ENCODE measurements at regions not wholly inside any gene's neighbourhood (a gene's known extent, or its start where the extent isn't known, plus 50 kb on each side); places are given as distances from the start of the nearest gene placed in this dataset.

DNA sequence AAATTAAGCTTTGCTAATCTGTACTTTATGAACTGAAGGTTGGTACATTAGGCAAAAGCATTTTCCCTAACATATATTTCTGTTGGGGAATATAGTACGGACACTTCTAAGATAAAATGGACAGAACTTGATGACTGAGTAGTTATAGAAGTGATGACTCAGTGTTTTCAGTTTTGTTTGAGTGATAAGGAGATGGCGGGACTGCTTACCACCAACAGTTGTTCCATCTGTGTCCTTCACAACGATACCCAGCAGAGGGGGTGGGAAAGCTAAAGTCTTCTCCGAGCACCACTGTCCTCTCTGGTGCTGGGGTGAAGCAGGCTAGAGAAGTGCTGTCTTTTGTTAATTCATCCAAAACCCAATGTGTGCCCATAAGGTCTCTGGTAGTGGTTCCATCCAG is 195.8 kb downstream of the CD47 start:
- TF ChIP-seq TAF1 (IDR thresholded peaks at IDR 0.05; ENCODE audit: borderline replicate concordance, insufficient read depth, low read length) = no peak
- no peak for TF ChIP-seq POLR2AphosphoS5 (IDR thresholded peaks at IDR 0.05; ENCODE audit: low read depth, low read length)
- no peak for TF ChIP-seq FOXP2 (optimal IDR thresholded peaks at IDR 0.05; ENCODE audit: borderline replicate concordance, extremely low read depth, extremely low read length, insufficient read depth)
- no peak for TF ChIP-seq SIN3A (IDR thresholded peaks at IDR 0.05; ENCODE audit: borderline replicate concordance, insufficient read depth, low read length)
- TF ChIP-seq, protein P1, sequence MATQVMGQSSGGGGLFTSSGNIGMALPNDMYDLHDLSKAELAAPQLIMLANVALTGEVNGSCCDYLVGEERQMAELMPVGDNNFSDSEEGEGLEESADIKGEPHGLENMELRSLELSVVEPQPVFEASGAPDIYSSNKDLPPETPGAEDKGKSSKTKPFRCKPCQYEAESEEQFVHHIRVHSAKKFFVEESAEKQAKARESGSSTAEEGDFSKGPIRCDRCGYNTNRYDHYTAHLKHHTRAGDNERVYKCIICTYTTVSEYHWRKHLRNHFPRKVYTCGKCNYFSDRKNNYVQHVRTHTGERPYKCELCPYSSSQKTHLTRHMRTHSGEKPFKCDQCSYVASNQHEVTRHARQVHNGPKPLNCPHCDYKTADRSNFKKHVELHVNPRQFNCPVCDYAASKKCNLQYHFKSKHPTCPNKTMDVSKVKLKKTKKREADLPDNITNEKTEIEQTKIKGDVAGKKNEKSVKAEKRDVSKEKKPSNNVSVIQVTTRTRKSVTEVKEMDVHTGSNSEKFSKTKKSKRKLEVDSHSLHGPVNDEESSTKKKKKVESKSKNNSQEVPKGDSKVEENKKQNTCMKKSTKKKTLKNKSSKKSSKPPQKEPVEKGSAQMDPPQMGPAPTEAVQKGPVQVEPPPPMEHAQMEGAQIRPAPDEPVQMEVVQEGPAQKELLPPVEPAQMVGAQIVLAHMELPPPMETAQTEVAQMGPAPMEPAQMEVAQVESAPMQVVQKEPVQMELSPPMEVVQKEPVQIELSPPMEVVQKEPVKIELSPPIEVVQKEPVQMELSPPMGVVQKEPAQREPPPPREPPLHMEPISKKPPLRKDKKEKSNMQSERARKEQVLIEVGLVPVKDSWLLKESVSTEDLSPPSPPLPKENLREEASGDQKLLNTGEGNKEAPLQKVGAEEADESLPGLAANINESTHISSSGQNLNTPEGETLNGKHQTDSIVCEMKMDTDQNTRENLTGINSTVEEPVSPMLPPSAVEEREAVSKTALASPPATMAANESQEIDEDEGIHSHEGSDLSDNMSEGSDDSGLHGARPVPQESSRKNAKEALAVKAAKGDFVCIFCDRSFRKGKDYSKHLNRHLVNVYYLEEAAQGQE (IDR thresholded peaks at IDR 0.05; ENCODE audit: insufficient read depth in 1 of 2, low read depth in 2 of 2, low read length in 2 of 2) = no peak

DNA sequence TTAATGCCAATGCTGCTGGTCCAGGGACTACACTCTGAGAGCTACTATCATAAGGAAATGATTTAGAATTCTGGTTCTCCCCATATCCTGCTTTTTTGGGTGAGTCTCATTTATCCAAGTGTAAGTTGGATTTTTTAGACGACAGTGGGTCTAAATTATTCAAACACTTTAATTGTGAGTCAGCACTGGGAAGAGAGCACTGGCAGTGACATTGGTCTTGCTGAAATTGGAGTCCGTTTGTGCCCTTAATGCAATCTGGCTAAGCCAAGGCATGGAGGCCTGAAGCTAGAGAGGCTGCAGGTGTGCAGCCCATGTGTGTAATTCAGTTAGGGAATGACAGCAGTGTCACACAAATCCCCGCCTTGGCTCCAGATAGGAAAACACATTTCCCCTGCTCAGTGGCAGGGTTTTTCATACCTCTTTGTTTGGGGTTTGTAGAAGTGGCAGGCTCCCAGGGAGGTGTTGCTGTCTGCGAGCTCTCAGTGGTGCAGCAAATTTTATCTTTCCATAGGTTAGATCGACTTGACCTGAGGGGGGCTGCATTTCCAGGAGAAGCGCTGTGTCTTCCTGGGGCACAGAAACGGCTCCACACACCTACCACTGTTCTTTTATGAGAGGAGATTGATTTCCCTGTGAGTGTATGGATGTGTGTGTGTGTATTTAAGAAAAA is 197.7 kb downstream of the CD47 start:
- TF ChIP-seq POLR2AphosphoS5 (IDR thresholded peaks at IDR 0.05; ENCODE audit: low read depth, low read length) (no peak), SIN3A (IDR thresholded peaks at IDR 0.05; ENCODE audit: borderline replicate concordance, insufficient read depth, low read length) (no peak)

DNA sequence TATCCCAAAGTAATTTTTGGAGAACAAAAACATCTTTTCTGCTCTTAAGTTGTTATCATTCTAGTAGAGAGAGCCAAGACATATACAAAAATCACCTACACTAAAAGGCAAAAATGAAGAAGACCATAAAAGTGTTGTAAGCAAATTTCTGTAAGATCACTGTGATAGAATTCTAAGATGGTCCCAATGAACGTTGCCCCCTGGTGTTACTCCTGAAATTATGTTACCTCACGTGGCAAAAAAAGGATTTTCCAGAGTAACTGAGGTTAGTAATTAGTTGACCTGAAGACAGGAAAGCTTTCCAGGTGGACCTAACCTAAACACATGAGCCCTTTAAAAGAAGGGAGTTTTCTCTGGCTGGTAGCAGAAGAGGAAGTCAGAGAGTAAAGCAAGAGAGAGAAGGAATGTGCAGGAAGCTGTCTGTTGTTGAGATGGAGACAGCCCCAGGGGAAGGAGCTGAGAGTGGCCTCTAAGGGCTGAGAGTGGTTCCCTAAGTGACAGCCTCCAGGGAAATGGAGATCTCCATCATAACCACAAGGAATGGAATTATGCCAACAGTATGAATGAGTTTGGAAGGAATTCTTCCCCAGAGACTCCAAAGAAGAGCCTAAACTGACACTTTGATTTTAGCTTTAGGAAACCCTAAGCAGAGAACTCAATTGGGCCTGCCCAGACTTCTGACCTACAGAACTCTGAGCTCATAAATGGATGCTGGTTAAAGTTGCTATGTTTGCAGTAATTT is 205.9 kb downstream of the CD47 start:
- no peak for TF ChIP-seq FOXP2 (optimal IDR thresholded peaks at IDR 0.05; ENCODE audit: borderline replicate concordance, extremely low read depth, extremely low read length, insufficient read depth)
- no peak for TF ChIP-seq POLR2AphosphoS5 (IDR thresholded peaks at IDR 0.05; ENCODE audit: low read depth, low read length)
- TF ChIP-seq, protein P1 (IDR thresholded peaks at IDR 0.05; ENCODE audit: insufficient read depth in 1 of 2, low read depth in 2 of 2, low read length in 2 of 2) = no peak
- TF ChIP-seq TAF1 (IDR thresholded peaks at IDR 0.05; ENCODE audit: borderline replicate concordance, insufficient read depth, low read length) = no peak
- no peak for TF ChIP-seq SIN3A (IDR thresholded peaks at IDR 0.05; ENCODE audit: borderline replicate concordance, insufficient read depth, low read length)

DNA sequence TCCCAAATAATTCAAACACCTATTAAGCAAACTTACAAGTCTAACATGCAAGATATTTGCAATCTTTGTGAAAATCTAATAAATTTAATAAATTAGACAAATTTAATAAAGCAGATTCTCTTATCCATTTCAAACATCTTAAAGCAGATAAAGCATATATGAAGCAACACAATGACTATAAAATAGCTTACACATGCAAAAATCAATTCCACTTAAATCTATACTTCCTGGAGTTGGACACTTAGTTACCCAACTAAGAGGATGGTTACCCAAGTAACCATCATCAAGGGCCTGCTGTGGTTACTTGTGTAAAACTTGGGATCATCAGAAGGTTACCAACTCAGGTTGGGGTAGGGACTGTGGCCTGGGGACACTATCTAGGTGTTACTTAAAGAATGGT is 206.8 kb downstream of the CD47 start:
- TF ChIP-seq, protein P1 (IDR thresholded peaks at IDR 0.05; ENCODE audit: insufficient read depth in 1 of 2, low read depth in 2 of 2, low read length in 2 of 2) = no peak
- TF ChIP-seq SIN3A (IDR thresholded peaks at IDR 0.05; ENCODE audit: borderline replicate concordance, insufficient read depth, low read length) = no peak
- no peak for TF ChIP-seq TAF1 (IDR thresholded peaks at IDR 0.05; ENCODE audit: borderline replicate concordance, insufficient read depth, low read length)
- no peak for TF ChIP-seq FOXP2 (optimal IDR thresholded peaks at IDR 0.05; ENCODE audit: borderline replicate concordance, extremely low read depth, extremely low read length, insufficient read depth)
- TF ChIP-seq POLR2AphosphoS5 (IDR thresholded peaks at IDR 0.05; ENCODE audit: low read depth, low read length) = no peak

DNA sequence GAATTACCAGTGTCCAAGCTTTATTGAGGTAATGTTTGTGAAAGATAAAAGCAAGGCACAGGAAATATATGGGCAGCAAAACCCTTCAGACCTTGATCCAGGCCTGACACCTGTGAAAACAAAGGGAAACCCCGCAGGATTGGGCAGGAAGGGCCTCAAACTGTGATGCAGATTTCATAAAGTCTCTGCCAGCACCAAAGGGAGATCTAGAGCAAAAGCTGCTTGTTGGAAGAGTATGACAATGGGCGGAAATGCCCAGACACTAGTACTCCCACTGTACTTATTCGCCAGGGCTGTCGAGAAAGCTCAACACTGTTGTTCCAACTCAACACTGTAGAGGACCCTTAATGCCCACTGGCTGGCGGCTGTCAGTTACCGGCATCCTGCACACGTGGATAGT is 207.9 kb downstream of the CD47 start:
- TF ChIP-seq SIN3A (IDR thresholded peaks at IDR 0.05; ENCODE audit: borderline replicate concordance, insufficient read depth, low read length) (no peak), POLR2AphosphoS5 (IDR thresholded peaks at IDR 0.05; ENCODE audit: low read depth, low read length) (no peak), TAF1 (IDR thresholded peaks at IDR 0.05; ENCODE audit: borderline replicate concordance, insufficient read depth, low read length) (no peak), FOXP2 (optimal IDR thresholded peaks at IDR 0.05; ENCODE audit: borderline replicate concordance, extremely low read depth, extremely low read length, insufficient read depth) (no peak)
- TF ChIP-seq, protein P1 (IDR thresholded peaks at IDR 0.05; ENCODE audit: insufficient read depth in 1 of 2, low read depth in 2 of 2, low read length in 2 of 2) = no peak

Data from PFSK-1 (cell line).